Sigmoid colon (tissue), 6 donors: ENCODE measurements at regions not wholly inside any gene's neighbourhood (a gene's known extent, or its start where the extent isn't known, plus 50 kb on each side); places are given as distances from the start of the nearest gene placed in this dataset.

Experiments used
- DNase-seq: peaks from one replicate; pipeline ENCODE4 v3.0.0-alpha.2; 2019
- H3K27ac ChIP-seq, 4 donors: fragments of 200-600 bp; sonication (generic); one replicate each; pipeline ENCODE4 v1.5.1; 2016 to 2019; ENCODE audit warnings: mild to moderate bottlenecking in 1 of 4
- H3K27me3 ChIP-seq, 3 donors: fragments of 200-600 bp; sonication (generic); one replicate each; pipeline ENCODE4 v1.5.1; 2019; ENCODE audit warnings: mild to moderate bottlenecking in 1 of 3
- H3K36me3 ChIP-seq, 4 donors: fragments of 200-600 bp; sonication (generic); one replicate each; pipeline ENCODE4 v1.5.1; 2016 to 2019
- H3K4me1 ChIP-seq, 4 donors: fragments of 200-600 bp; sonication (generic); one replicate each; pipeline ENCODE4 v1.5.1; 2017 to 2019
- H3K4me3 ChIP-seq, 4 donors: fragments of 200-600 bp; sonication (generic); one replicate each; pipeline ENCODE4 v1.5.1; 2017 to 2019; ENCODE audit warnings: mild to moderate bottlenecking in 2 of 4, moderate library complexity in 1 of 4
- H3K9me3 ChIP-seq, 4 donors: fragments of 200-600 bp in 3 of 4; sonication (generic) in 3 of 4; one replicate each; pipeline versions ENCODE4 v1.5.1 to v1.6.1; 2013 to 2019
- EP300 ChIP-seq, 4 donors: sonication (generic); formaldehyde crosslinking; IDR thresholded peaks; one replicate each; pipeline ENCODE4 v1.6.1; 2017; ENCODE audit warnings: antibody characterized with exemption in 4 of 4
- POLR2A ChIP-seq, 2 donors: fragments of 450-650 bp; IDR thresholded peaks; one replicate each; pipeline ENCODE4 v1.6.1; 2016; ENCODE audit warnings: antibody characterized with exemption in 2 of 2, mild to moderate bottlenecking in 2 of 2, moderate library complexity in 2 of 2
- POLR2AphosphoS5 ChIP-seq, 4 donors: sonication (generic); formaldehyde crosslinking; IDR thresholded peaks; one replicate each; pipeline ENCODE4 v1.6.1; 2017; ENCODE audit warnings: antibody characterized with exemption in 4 of 4
- WGBS, 2 donors: extraction: QIAGEN DNeasy Blood & Tissue Kit; methylation state at CpG; one replicate each; pipeline ENCODE4 v1.1.7; 2013; 5-methylcytosine and 5-hydroxymethylcytosine counted together
- intact Hi-C: fragments of 100-400 bp; cut with DNase I; formaldehyde crosslinking; loops from one replicate; pipeline ENCODE4 v1.15.1; 2023
- TF ChIP-seq, protein P1 (sequence below), 4 experiments: fragments of 450-650 bp in 3 of 4; fragments of 200-600 bp in 1 of 4; IDR thresholded peaks; one replicate each; pipeline ENCODE4 v1.5.1; 2016 to 2019; ENCODE audit warnings: antibody characterized with exemption in 4 of 4, mild to moderate bottlenecking in 3 of 4, moderate library complexity in 2 of 4
- donor health status: healthy with polysubstance abuse.
- donor health status: healthy.

- Histone ChIP-seq H3K27me3 (peaks cover 0 to 9% (median 0%) of the 10 kb centered on the region in 3 donors), H3K36me3 (no peaks in the 10 kb centered on the region), H3K9me3 (no peaks in the 10 kb centered on the region), H3K4me3 (peak overlapping the region; percentile 75 to 88 (median 79)), H3K4me1 (peaks cover 0 to 60% (median 27%) of the 10 kb centered on the region in 4 donors), H3K27ac (peak overlapping the region; percentile 89 to 96 (median 91))
- intact Hi-C loops: loop anchor here (1.0 to 5.0 kb wide), 4 partner anchors 84 to 721 kb away; partner anchors contain the start of genes SPRYD7 and TRIM13
- TF ChIP-seq POLR2A (IDR thresholded peaks at IDR 0.05) (no peak), EP300 (IDR thresholded peaks at IDR 0.05) (no peak), POLR2AphosphoS5 (IDR thresholded peaks at IDR 0.05) (no peak)
- TF ChIP-seq, protein P1, sequence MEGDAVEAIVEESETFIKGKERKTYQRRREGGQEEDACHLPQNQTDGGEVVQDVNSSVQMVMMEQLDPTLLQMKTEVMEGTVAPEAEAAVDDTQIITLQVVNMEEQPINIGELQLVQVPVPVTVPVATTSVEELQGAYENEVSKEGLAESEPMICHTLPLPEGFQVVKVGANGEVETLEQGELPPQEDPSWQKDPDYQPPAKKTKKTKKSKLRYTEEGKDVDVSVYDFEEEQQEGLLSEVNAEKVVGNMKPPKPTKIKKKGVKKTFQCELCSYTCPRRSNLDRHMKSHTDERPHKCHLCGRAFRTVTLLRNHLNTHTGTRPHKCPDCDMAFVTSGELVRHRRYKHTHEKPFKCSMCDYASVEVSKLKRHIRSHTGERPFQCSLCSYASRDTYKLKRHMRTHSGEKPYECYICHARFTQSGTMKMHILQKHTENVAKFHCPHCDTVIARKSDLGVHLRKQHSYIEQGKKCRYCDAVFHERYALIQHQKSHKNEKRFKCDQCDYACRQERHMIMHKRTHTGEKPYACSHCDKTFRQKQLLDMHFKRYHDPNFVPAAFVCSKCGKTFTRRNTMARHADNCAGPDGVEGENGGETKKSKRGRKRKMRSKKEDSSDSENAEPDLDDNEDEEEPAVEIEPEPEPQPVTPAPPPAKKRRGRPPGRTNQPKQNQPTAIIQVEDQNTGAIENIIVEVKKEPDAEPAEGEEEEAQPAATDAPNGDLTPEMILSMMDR (IDR thresholded peaks at IDR 0.05): no peak
- peak; percentile 76 for DNase-seq
- 0 to 1% methylated on average over 67 of the region's 67 CpGs for WGBS, 2 donors
These were observed 65.9 kb downstream of the KCNRG start for GRCh38 chr13:50080911-50081678.

DNA sequence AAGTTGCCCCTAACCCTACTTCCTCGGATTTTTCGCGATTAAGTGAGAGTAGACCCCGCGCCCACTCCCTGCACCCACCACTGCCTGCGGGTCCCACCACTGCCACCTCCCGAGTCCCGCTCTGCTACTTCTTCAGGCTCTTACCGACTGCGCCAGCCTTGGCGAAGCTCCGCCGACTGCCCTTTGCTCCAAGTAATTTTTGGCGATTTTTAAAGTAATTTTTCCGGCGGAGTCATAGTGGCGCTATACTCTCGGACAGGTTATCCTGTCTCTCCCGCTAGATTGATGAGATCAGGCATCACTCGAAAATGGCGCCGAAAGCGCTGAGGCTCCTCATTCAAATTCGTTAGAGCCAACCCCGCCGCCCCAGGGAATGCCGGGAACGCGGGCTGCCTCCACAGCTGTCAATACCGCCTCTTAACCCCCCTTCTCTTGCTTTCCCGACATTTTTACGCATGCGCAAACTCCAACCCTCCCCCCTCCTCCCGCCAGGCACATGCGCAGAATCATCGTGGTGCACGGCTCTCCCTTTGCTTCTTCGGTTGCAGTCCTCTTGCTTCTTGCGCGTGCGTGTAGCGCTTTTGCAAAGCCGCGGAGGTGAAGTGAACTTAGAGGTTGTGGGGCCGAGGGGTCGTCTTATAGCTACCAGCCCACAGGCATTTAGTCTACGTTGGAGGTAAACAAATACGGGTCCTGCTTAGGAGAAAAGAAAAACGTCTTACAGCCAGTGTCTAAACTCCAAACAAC, 66.6 kb downstream of the KCNRG start:
- WGBS, 2 donors: 0 to 1% methylated on average over 49 of the region's 49 CpGs
- peak overlapping the region; percentile 89 to 96 (median 91) for H3K27ac ChIP-seq
- peaks cover 0 to 59% (median 27%) of the 10 kb centered on the region in 4 donors for H3K4me1 ChIP-seq
- H3K9me3 ChIP-seq: no peaks in the 10 kb centered on the region
- peaks cover 0 to 9% (median 0%) of the 10 kb centered on the region in 3 donors for H3K27me3 ChIP-seq
- H3K4me3 ChIP-seq: peak overlapping the region; percentile 75 to 88 (median 79)
- TF ChIP-seq, protein P1 (IDR thresholded peaks at IDR 0.05): no peak
- TF ChIP-seq POLR2A (IDR thresholded peaks at IDR 0.05): peak; percentile 7 to 8
- peak; percentile 60 to 90 (median 68) for TF ChIP-seq POLR2AphosphoS5 (IDR thresholded peaks at IDR 0.05)
- peak in 2 of 4 donors; percentile 4 to 7 for TF ChIP-seq EP300 (IDR thresholded peaks at IDR 0.05)
- no peaks in the 10 kb centered on the region for H3K36me3 ChIP-seq
- intact Hi-C loops: loop anchor here (1.0 to 5.0 kb wide), 6 partner anchors 43 to 829 kb away; partner anchors contain the start of genes SPRYD7 and TRIM13
- DNase-seq: peak; percentile 99

GRCh38 chr13:50082426-50083281, 67.4 kb downstream of the KCNRG start:
- Histone ChIP-seq H3K36me3 (no peaks in the 10 kb centered on the region), H3K4me3 (peak overlapping the region; percentile 75 to 88 (median 79)), H3K27me3 (peaks cover 0 to 9% (median 0%) of the 10 kb centered on the region in 3 donors), H3K4me1 (peaks cover 0 to 54% (median 27%) of the 10 kb centered on the region in 4 donors), H3K27ac (peak overlapping the region; percentile 89 to 96 (median 91)), H3K9me3 (no peaks in the 10 kb centered on the region)
- intact Hi-C loops: loop anchor here (1.0 to 5.0 kb wide), 5 partner anchors 43 to 828 kb away; partner anchors contain the start of gene SPRYD7
- WGBS, 2 donors: 0 to 2% methylated on average over 28 of the region's 28 CpGs
- no peak for TF ChIP-seq POLR2AphosphoS5 (IDR thresholded peaks at IDR 0.05)
- TF ChIP-seq POLR2A (IDR thresholded peaks at IDR 0.05): peak in 1 of 2 donors; percentile 1
- DNase-seq: peak; percentile 75

DNA sequence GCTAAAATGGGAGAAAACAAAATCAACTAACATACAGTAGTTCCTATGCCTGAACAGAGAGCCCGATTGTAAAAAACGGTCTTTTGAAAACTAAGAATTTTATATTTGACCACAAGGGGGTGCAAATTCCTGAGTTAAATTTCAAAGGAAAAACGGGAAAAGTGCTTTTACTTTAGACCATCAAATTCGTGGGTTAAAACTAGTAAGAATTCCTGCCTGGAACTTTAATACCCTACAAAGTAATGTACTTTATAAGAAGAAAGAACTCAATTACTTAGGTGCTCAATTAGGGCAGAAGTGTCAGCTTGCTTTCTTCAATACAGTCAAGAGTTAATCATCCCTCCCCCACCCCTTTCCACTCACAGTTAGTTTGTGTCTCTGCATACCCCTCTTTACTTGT, 69.8 kb downstream of the KCNRG start:
- intact Hi-C loops: loop anchor here (5.0 kb wide), 1 partner anchor 108 kb away; no protein-coding TSS in a partner anchor

More for the DNA sequence above, 69.8 kb downstream of the KCNRG start:
- 3% methylated on average over 4 of the region's 4 CpGs for WGBS, 2 donors
- no peaks in the 10 kb centered on the region for H3K36me3 ChIP-seq
- no peak for DNase-seq
- peaks cover 0 to 31% (median 19%) of the 10 kb centered on the region in 4 donors for H3K4me1 ChIP-seq
- H3K27ac ChIP-seq: peak overlapping the region in 3 of 4 donors; percentile 6 to 34 (median 14)
- peak overlapping the region in 3 of 4 donors; percentile 16 to 26 (median 26) for H3K4me3 ChIP-seq
- no peaks in the 10 kb centered on the region for H3K9me3 ChIP-seq
- peaks cover 0 to 6% (median 0%) of the 10 kb centered on the region in 3 donors for H3K27me3 ChIP-seq
- TF ChIP-seq POLR2A (IDR thresholded peaks at IDR 0.05) (no peak), EP300 (IDR thresholded peaks at IDR 0.05) (no peak)
- TF ChIP-seq, protein P1 (IDR thresholded peaks at IDR 0.05): peak; percentile 47 to 66 (median 61)
